AG09309 (cell line): ENCODE measurements at regions not wholly inside any gene's neighbourhood (a gene's known extent, or its start where the extent isn't known, plus 50 kb on each side); places are given as distances from the start of the nearest gene placed in this dataset.

Source experiments
- DNase-seq: peaks from one replicate; pipeline ENCODE4 v3.0.0-alpha.2; 2010; ENCODE audit warnings: low read depth
- H3K4me3 ChIP-seq: 2 replicates; pipeline ENCODE4 v1.5.1; 2011; ENCODE audit warnings: mild to moderate bottlenecking, low read depth, low read length, moderate library complexity; ENCODE audit not compliant: control insufficient read depth
- TF ChIP-seq, protein P1 (sequence below): IDR thresholded peaks from 2 replicates; pipeline ENCODE4 v1.5.1; 2011; ENCODE audit warnings: mild to moderate bottlenecking, low read depth, low read length, inconsistent platforms; ENCODE audit not compliant: insufficient read depth, control insufficient read depth; ENCODE audit errors: missing control alignments

DNA sequence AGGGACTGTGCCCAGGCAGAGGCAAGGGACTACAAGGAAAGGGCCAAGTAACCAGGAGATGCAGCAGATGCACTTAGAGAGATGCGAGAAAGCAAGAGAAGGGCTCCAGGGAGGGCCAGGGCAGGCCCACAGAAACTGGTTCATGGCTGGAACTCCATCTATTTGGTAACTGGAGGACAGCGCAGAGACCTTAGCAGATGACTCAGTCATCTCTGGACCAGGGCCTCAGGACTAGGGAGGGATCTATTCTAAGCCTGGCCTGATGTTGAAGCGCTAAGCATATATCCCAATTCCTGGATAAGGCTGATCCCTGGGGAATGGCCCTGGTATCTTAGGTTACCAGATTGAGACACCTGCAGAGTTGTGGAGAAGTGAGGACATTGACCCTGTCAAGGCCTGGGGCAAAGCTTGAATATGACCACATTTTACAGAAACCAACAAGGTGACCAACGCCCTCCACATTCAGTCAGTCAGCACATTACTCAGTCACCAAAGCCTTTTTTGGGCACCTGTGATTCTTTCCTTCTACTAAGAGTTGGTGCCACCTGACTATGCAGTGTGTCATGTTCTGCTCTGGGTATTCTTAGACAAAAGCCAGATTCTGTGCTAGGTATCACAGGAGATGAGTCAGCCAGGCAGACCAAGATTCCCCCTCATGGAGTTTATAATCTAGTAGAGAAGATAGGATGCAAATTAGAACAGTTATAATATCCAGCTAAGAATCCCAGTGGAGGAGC, 68.4 kb upstream of the SLCO3A1 start:
- TF ChIP-seq, protein P1, sequence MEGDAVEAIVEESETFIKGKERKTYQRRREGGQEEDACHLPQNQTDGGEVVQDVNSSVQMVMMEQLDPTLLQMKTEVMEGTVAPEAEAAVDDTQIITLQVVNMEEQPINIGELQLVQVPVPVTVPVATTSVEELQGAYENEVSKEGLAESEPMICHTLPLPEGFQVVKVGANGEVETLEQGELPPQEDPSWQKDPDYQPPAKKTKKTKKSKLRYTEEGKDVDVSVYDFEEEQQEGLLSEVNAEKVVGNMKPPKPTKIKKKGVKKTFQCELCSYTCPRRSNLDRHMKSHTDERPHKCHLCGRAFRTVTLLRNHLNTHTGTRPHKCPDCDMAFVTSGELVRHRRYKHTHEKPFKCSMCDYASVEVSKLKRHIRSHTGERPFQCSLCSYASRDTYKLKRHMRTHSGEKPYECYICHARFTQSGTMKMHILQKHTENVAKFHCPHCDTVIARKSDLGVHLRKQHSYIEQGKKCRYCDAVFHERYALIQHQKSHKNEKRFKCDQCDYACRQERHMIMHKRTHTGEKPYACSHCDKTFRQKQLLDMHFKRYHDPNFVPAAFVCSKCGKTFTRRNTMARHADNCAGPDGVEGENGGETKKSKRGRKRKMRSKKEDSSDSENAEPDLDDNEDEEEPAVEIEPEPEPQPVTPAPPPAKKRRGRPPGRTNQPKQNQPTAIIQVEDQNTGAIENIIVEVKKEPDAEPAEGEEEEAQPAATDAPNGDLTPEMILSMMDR = no peak
- DNase-seq = no peak
- no peak overlapping the region for H3K4me3 ChIP-seq

DNA sequence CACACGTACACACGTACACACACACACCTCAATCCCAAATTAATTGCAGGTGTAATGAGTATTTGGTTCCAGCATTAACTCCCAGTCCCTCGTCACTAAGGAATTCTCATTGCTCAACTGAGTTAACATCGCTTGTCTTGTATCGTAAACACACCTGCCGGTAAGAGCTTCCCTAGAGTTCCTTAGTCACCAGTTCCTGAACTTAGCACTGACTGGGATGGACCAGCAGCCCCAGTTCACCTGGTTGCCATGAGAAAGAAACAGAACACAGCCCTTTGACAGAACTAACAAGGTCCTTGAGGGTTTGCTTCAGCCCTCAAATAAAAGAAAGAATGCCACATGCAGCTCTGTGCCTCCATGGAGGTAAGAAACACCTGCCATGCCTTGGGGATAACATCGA, 66.3 kb upstream of the SLCO3A1 start:
- no peak overlapping the region for H3K4me3 ChIP-seq
- DNase-seq = no peak
- TF ChIP-seq, protein P1 = no peak

DNA sequence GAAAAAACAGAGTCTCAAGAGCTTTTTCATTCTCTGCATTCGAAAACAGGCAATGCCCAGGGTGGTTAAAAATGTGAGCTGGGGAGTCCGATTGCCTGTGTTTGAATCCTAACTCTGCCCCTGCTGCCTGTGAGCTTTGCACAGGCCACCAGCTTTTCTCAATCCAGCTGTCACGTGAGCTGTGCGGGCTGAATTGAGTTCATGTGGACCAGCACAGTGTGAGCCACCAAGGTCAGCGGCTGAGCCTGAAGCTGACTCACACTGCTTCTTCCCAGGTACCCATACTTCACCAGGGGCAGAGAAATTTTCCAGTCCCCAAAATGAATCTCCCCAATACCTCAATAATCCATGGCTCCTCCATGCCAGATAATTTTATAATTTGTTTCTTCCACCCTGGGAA, 64.4 kb upstream of the SLCO3A1 start:
- no peak overlapping the region for H3K4me3 ChIP-seq
- no peak for DNase-seq
- TF ChIP-seq, protein P1 = no peak

DNA sequence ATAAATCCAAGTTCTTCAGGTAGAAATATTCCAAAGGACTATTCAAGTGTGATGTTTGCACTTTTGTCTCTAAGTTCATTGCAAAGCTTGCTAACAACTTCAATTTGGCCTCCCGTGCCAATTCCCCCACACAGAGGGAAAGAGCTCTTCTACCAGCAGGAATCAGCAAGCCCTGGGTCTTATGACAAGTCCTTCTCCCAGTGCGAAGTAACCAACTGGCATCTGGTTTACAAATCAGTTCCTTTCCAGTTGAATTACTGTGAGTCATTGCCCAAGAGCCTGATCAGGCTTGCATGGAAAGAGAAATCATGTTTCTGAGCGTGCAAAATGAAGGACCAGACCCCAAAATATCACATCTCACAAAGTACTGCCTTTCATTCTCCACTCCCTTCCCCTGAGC, 62.7 kb upstream of the SLCO3A1 start:
- DNase-seq = no peak
- TF ChIP-seq, protein P1 = no peak
- H3K4me3 ChIP-seq = no peak overlapping the region

DNA sequence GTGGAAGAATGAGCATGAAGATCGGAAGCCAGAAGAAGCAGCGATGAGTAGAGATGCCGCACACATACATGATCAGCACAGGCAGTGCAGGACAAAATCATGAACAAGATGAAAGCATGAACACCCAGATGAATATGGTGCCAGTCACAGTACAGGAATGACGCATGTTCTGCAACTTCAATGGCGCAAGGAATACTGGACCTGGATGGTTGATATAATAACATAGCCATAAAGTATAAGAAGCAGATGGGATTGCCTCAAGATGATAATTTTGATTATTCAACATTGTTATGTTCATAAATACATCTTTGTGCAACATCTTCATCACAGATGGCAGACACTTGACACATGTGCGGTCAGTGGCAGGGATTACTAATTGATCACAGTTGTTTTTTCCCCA, 59.7 kb upstream of the SLCO3A1 start:
- no peak overlapping the region for H3K4me3 ChIP-seq
- TF ChIP-seq, protein P1 = no peak
- no peak for DNase-seq

DNA sequence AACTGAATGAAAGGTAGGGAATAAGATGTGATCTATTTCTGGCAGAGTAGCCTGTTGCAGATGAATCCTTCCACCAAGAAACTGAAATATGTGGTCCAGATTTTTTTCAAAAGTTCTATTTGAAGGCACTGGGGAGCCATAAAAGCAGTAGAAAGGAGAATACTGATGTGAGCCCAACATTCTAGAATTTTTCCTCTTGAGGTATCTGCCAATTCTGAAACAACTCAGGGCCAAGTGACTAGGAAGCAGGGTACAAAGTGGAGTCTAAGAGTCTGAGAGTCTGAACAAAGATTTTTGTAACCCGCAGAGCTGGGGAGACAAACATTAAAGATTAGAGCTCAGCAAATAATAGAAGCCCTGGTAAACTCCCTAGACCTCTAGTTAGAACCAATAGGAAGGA, 58.3 kb upstream of the SLCO3A1 start:
- H3K4me3 ChIP-seq = no peak overlapping the region
- TF ChIP-seq, protein P1 = no peak
- no peak for DNase-seq
